Skeletal muscle satellite cell (primary cell): ENCODE measurements at regions not wholly inside any gene's neighbourhood (a gene's known extent, or its start where the extent isn't known, plus 50 kb on each side); places are given as distances from the start of the nearest gene placed in this dataset.

Source experiments
- H3K27me3 ChIP-seq: 2 replicates; pipeline ENCODE4 v1.7.0; 2013; ENCODE audit warnings: low read length; ENCODE audit not compliant: control insufficient read depth, insufficient read depth
- H3K36me3 ChIP-seq: 2 replicates; pipeline ENCODE4 v1.7.0; 2013; ENCODE audit warnings: mild to moderate bottlenecking, control low read depth, low read length; ENCODE audit not compliant: insufficient read depth
- H3K4me1 ChIP-seq: 2 replicates; pipeline ENCODE4 v1.7.0; 2013; ENCODE audit warnings: low read length; ENCODE audit not compliant: control insufficient read depth, insufficient read depth
- H3K4me2 ChIP-seq: 2 replicates; pipeline ENCODE4 v1.7.0; 2013; ENCODE audit warnings: mild to moderate bottlenecking, low read length
- H3K4me3 ChIP-seq: 2 replicates; pipeline ENCODE4 v1.7.0; 2013; ENCODE audit warnings: low read length
- H3K9ac ChIP-seq: 2 replicates; pipeline ENCODE4 v1.7.0; 2013; ENCODE audit warnings: mild to moderate bottlenecking, low read depth, low read length, moderate library complexity
- H3K9me3 ChIP-seq: replicated peaks from 2 replicates; pipeline ENCODE4 v1.7.0; 2013; ENCODE audit warnings: mild to moderate bottlenecking, control low read depth, low read length

DNA sequence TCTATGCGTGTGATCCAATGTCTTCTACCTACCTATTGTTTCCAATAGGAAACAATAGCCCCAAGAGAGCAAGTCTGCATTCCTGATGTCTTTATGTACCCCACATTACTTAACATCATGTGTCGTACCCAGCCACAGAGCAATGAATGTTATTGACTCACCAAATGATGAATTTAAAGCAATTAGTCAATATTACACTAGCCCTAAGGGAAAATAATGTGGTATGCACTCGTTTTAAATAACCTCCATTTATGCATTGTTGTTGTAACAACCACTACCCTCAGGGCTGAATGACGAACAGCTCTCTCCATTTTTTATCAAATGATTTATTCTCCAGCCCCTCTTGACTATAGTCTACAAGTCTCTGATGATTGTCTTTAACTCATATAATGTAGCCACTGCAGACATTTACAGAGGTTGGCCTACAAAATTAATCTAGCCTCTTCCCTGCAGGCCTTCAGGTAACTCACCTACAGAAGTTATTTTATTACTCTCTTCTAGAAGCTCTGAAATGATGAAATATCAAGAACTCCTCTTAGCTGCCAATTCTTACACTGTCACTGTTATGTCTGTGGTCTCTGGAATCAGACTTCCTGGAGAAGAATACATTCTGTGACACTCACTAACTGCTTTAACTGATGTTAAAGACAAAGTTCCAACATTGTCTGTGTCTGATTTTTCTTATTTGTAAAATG, 601.7 kb upstream of the GRIA3 start:
- Histone ChIP-seq H3K9ac (no peak overlapping the region), H3K4me3 (no peak overlapping the region), H3K4me1 (peaks cover 13% of the 10 kb centered on the region), H3K36me3 (no peaks in the 10 kb centered on the region), H3K4me2 (no peak overlapping the region), H3K9me3 (no peaks in the 10 kb centered on the region), H3K27me3 (no peaks in the 10 kb centered on the region)

DNA sequence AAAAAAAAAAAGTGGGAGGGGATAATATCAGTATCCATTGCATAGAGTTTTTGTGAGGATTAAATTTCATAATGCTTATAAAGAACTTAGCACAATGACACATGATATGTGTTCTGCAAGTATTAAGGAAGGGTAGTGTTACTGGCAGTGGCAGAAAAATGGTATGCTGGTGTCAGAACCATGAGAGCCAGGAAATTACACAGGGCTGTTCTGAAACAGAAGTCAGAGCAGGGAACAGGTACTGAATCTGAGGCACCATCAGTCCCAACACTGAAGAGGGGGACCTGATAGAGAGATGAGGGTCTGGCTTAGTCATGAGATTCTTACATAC, 601.1 kb upstream of the GRIA3 start:
- H3K36me3 ChIP-seq = no peaks in the 10 kb centered on the region
- no peak overlapping the region for H3K4me2 ChIP-seq
- no peak overlapping the region for H3K4me3 ChIP-seq
- H3K27me3 ChIP-seq = no peaks in the 10 kb centered on the region
- H3K4me1 ChIP-seq = peaks cover 13% of the 10 kb centered on the region
- H3K9me3 ChIP-seq = no peaks in the 10 kb centered on the region
- H3K9ac ChIP-seq = no peak overlapping the region

GRCh38 chrX:122583551-122583950, 600.5 kb upstream of the GRIA3 start:
- H3K9me3 ChIP-seq = no peaks in the 10 kb centered on the region
- H3K4me3 ChIP-seq = no peak overlapping the region
- H3K9ac ChIP-seq = no peak overlapping the region
- H3K36me3 ChIP-seq = no peaks in the 10 kb centered on the region
- H3K27me3 ChIP-seq = no peaks in the 10 kb centered on the region
- H3K4me1 ChIP-seq = peaks cover 13% of the 10 kb centered on the region
- H3K4me2 ChIP-seq = no peak overlapping the region

GRCh38 chrX:122584981-122585380, 599.1 kb upstream of the GRIA3 start:
- H3K9ac ChIP-seq = no peak overlapping the region
- peaks cover 6% of the 10 kb centered on the region for H3K4me1 ChIP-seq
- H3K27me3 ChIP-seq = no peaks in the 10 kb centered on the region
- no peaks in the 10 kb centered on the region for H3K36me3 ChIP-seq
- no peak overlapping the region for H3K4me2 ChIP-seq
- no peak overlapping the region for H3K4me3 ChIP-seq
- H3K9me3 ChIP-seq = no peaks in the 10 kb centered on the region

GRCh38 chrX:122586831-122587230, 597.2 kb upstream of the GRIA3 start:
- Histone ChIP-seq H3K4me3 (no peak overlapping the region), H3K4me2 (no peak overlapping the region), H3K36me3 (no peaks in the 10 kb centered on the region), H3K9ac (no peak overlapping the region), H3K9me3 (no peaks in the 10 kb centered on the region), H3K4me1 (peaks cover 6% of the 10 kb centered on the region), H3K27me3 (no peaks in the 10 kb centered on the region)

DNA sequence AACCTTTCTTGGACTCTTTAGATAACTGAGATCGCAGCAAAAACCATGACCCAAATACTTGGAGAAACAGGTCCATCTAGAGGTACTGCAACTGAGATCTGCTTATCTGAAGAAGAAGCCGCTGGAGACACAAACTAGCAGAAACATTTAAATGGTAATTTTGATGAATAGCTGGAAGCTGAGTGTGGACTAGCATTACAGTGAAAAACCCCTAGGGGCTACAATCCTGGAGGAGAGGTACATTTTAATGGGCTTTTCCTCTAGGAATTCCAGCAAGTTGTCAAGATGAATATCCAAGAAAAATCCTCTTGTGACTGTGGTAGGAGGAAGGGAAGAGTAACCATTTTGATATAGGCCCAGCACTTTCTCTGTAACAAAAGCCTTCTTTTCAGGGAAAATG, 592.5 kb upstream of the GRIA3 start:
- Histone ChIP-seq H3K4me3 (no peak overlapping the region), H3K36me3 (no peaks in the 10 kb centered on the region), H3K9me3 (no peaks in the 10 kb centered on the region), H3K4me1 (peaks cover 6% of the 10 kb centered on the region), H3K9ac (no peak overlapping the region), H3K4me2 (no peak overlapping the region), H3K27me3 (no peaks in the 10 kb centered on the region)

DNA sequence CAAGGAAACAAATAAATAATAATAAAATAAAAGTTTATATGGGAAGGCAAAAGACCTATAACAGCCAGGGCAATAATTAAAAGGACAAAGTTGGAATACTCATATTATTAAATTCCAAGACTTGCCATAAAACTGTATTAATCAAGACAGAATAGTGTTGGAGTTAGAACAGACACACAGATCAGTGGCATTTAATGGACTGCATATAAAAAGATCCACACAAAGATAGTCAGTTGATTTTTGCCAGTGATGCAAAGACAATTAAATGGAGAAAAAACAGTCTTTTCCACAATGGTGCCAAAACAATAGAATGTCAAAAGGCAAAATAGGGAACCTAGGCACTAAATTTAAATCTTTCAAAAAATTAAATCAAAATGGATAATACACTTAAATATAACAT, 587.1 kb upstream of the GRIA3 start:
- Histone ChIP-seq H3K27me3 (no peaks in the 10 kb centered on the region), H3K36me3 (no peaks in the 10 kb centered on the region), H3K9me3 (no peaks in the 10 kb centered on the region), H3K9ac (no peak overlapping the region), H3K4me3 (no peak overlapping the region), H3K4me2 (no peak overlapping the region), H3K4me1 (no peaks in the 10 kb centered on the region)

DNA sequence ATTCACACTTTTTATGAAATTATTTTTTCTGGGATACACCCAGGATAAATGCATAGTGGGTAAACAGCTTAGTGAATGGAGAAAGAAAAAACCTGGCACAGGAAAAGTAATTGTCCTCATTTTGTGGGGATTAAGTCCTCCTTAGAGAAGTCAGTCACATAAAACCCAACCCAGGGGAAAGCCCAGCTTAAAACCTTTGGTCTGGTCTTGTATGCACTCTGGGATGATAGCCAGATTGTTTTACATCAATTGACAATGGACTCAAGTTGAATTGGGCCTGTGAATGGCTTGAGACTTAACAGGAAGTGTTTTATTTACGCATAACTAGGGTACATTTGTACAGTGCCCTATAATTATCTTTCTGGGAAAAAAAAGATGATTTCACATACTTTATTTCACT, 561.3 kb upstream of the GRIA3 start:
- Histone ChIP-seq H3K4me1 (peaks cover 5% of the 10 kb centered on the region), H3K4me3 (no peak overlapping the region), H3K9ac (no peak overlapping the region), H3K4me2 (no peak overlapping the region), H3K36me3 (no peaks in the 10 kb centered on the region), H3K27me3 (no peaks in the 10 kb centered on the region), H3K9me3 (no peaks in the 10 kb centered on the region)

DNA sequence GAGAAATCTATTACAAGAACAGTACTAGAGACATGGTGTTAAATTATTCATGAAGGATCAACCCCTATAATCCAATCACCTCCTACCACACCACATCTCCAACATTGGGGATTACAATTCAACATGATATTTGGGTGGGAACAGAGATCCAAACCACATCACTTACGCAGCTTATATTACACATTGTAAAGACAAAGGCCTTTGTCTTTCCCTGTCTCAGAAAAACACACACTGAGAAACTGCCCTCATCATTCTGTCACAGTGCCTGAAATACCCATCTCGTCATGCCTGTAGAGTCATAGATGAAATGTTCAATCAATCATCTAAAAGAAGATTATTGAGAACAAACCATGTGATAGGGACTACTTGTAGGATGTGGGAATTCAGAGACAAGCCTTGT, 558.8 kb upstream of the GRIA3 start:
- Histone ChIP-seq H3K9me3 (no peaks in the 10 kb centered on the region), H3K4me2 (no peak overlapping the region), H3K27me3 (no peaks in the 10 kb centered on the region), H3K4me1 (peaks cover 5% of the 10 kb centered on the region), H3K36me3 (no peaks in the 10 kb centered on the region), H3K9ac (no peak overlapping the region), H3K4me3 (no peak overlapping the region)

DNA sequence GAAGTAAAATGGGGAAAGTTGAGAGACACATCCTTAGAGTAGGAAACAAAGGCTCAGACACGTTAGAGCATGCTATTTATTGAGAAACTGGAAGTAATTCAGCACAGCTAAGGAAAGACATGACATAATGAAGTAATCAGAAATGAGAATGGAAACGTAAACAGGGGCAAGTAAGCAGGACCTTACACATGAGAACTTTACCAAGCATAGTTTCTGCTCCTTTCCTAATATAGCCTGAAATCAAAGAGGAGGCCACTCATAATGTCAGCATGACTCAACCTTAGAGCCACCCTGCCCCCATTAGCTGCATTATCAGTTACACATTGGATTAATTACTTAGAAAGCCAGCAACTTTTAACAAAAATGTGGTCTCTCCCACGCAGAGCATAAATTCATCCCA, 558.3 kb upstream of the GRIA3 start:
- no peak overlapping the region for H3K4me3 ChIP-seq
- H3K4me1 ChIP-seq = peaks cover 5% of the 10 kb centered on the region
- H3K4me2 ChIP-seq = no peak overlapping the region
- H3K9me3 ChIP-seq = no peaks in the 10 kb centered on the region
- no peaks in the 10 kb centered on the region for H3K27me3 ChIP-seq
- no peak overlapping the region for H3K9ac ChIP-seq
- H3K36me3 ChIP-seq = no peaks in the 10 kb centered on the region

- H3K9me3 ChIP-seq = no peaks in the 10 kb centered on the region
- H3K4me2 ChIP-seq = no peak overlapping the region
- H3K4me1 ChIP-seq = peaks cover 5% of the 10 kb centered on the region
- no peak overlapping the region for H3K9ac ChIP-seq
- no peaks in the 10 kb centered on the region for H3K36me3 ChIP-seq
- no peaks in the 10 kb centered on the region for H3K27me3 ChIP-seq
- no peak overlapping the region for H3K4me3 ChIP-seq
These were observed 557.2 kb upstream of the GRIA3 start for GRCh38 chrX:122626871-122627270.

DNA sequence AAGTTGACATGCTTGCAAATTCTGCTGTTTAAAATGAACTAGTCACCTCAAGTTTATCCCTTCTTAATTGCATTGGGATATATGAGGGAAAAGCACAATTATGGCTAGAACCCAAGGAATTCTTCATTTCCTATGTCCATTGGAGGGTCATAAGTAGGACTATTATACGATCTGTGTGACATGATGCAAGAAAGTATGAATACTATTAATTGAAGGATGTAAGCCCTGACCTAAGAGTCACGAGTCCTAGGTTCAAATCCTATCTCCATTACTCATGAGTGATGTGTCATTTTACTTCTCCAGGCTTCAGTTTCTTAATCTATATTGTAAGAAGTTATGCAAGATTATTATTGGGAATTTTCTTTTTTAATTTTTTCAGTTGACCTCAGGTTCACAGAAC, 542.9 kb upstream of the GRIA3 start:
- Histone ChIP-seq H3K4me1 (no peaks in the 10 kb centered on the region), H3K9ac (no peak overlapping the region), H3K9me3 (no peaks in the 10 kb centered on the region), H3K27me3 (no peaks in the 10 kb centered on the region), H3K36me3 (no peaks in the 10 kb centered on the region), H3K4me3 (no peak overlapping the region), H3K4me2 (no peak overlapping the region)
